ENCODE measurements at regions not wholly inside any gene's neighbourhood (a gene's known extent, or its start where the extent isn't known, plus 50 kb on each side); places are given as distances from the start of the nearest gene placed in this dataset.

- DNase-seq (no peak), ATAC-seq (ENCODE audit: poor library complexity) (no peak)
- Histone ChIP-seq H3K4me1 (ENCODE audit: insufficient read depth, low read length) (no peaks in the 10 kb centered on the region), H3K9me3 (ENCODE audit: control insufficient read depth in 1 of 2, insufficient read depth in 1 of 2, low read length in 2 of 2) (peaks cover 0 to 6% of the 10 kb centered on the region in 2 experiments), H3K4me3 (ENCODE audit: low read length) (no peak overlapping the region), H3K27me3 (ENCODE audit: control insufficient read depth in 1 of 2, insufficient read depth in 2 of 2, low read length in 2 of 2) (no peaks in the 10 kb centered on the region), H3K36me3 (ENCODE audit: insufficient read depth, low read length) (no peaks in the 10 kb centered on the region), H3K27ac (ENCODE audit: low read depth in 1 of 2, low read length in 2 of 2) (no peak overlapping the region)
- no peak overlapping the region for H3K27ac Mint-ChIP-seq
- POLR2A ChIA-PET = no interaction called here
- intact Hi-C loops (cut with DNase I, micrococcal nuclease) = no loop called here
- no peak overlapping the region for H3K4me3 Mint-ChIP-seq
- H3K9me3 Mint-ChIP-seq = peaks cover 22% of the 10 kb centered on the region
- CTCF ChIA-PET = no interaction called here
- TF ChIP-seq, protein P1, sequence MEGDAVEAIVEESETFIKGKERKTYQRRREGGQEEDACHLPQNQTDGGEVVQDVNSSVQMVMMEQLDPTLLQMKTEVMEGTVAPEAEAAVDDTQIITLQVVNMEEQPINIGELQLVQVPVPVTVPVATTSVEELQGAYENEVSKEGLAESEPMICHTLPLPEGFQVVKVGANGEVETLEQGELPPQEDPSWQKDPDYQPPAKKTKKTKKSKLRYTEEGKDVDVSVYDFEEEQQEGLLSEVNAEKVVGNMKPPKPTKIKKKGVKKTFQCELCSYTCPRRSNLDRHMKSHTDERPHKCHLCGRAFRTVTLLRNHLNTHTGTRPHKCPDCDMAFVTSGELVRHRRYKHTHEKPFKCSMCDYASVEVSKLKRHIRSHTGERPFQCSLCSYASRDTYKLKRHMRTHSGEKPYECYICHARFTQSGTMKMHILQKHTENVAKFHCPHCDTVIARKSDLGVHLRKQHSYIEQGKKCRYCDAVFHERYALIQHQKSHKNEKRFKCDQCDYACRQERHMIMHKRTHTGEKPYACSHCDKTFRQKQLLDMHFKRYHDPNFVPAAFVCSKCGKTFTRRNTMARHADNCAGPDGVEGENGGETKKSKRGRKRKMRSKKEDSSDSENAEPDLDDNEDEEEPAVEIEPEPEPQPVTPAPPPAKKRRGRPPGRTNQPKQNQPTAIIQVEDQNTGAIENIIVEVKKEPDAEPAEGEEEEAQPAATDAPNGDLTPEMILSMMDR (IDR thresholded peaks at IDR 0.05) = no peak
- no peaks in the 10 kb centered on the region for H3K4me1 Mint-ChIP-seq (ENCODE audit: low read depth)
- no peaks in the 10 kb centered on the region for H3K27me3 Mint-ChIP-seq
- no peaks in the 10 kb centered on the region for H3K36me3 Mint-ChIP-seq (ENCODE audit: low read depth)
Measured at GRCh38 chr6:66772800-66773199, 1065.8 kb upstream of the EYS start.

DNA sequence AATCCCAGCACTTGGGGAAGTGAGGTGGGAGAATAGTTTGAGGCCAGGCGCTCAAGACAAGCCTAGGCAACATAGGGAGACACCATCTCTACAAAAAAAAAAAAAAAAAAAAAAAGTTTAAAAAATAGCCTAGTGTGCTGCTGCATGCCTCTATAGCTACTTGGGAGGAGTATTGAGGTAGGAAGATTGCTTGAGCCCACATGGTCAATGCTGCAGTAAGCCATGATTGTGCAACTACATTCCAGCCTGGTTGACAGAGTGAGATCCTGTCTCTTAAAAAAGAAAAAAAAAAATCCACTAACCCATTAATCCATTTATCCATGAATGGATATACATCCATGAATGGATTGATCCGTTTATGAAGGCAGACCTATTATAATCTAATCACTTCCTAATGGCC, 1064.6 kb upstream of the EYS start:
- Mint-ChIP-seq H3K36me3 (ENCODE audit: low read depth) (no peaks in the 10 kb centered on the region), H3K27me3 (no peaks in the 10 kb centered on the region), H3K4me1 (ENCODE audit: low read depth) (no peaks in the 10 kb centered on the region), H3K9me3 (peaks cover 20% of the 10 kb centered on the region), H3K4me3 (no peak overlapping the region), H3K27ac (no peak overlapping the region)
- intact Hi-C loops (cut with DNase I, micrococcal nuclease) = no loop called here
- no peaks in the 10 kb centered on the region for H3K27me3 ChIP-seq (ENCODE audit: control insufficient read depth in 1 of 2, insufficient read depth in 2 of 2, low read length in 2 of 2)
- no peaks in the 10 kb centered on the region for H3K4me1 ChIP-seq (ENCODE audit: insufficient read depth, low read length)
- H3K9me3 ChIP-seq (ENCODE audit: control insufficient read depth in 1 of 2, insufficient read depth in 1 of 2, low read length in 2 of 2) = peaks cover 0 to 4% of the 10 kb centered on the region in 2 experiments
- H3K36me3 ChIP-seq (ENCODE audit: insufficient read depth, low read length) = no peaks in the 10 kb centered on the region
- ChIA-PET CTCF (no interaction called here), POLR2A (no interaction called here)
- ATAC-seq (ENCODE audit: poor library complexity) (no peak), DNase-seq (no peak)
- H3K27ac ChIP-seq (ENCODE audit: low read depth in 1 of 2, low read length in 2 of 2) = no peak overlapping the region
- TF ChIP-seq, protein P1 (IDR thresholded peaks at IDR 0.05) = no peak
- no peak overlapping the region for H3K4me3 ChIP-seq (ENCODE audit: low read length)

DNA sequence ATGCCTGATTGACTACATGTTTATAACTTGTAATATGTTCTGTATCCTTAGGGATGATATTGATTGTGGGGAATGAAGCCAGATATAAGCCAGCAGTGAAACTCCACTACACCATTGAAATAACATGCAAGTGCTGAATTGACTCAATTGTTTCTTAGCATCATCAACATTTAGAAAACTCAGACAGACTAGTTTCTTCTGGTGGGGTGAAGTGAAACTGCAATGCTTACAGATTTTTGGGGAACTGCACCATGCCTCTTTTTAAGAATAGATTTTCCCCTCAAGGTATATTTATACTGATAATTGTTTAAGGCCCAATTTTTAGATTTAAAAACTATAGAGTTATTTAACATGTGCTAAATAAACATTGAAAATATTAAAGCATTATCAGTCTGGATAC, 1044.6 kb upstream of the EYS start:
- Mint-ChIP-seq H3K4me3 (no peak overlapping the region), H3K27me3 (no peaks in the 10 kb centered on the region), H3K9me3 (peaks cover 5% of the 10 kb centered on the region), H3K4me1 (ENCODE audit: low read depth) (no peaks in the 10 kb centered on the region), H3K27ac (no peak overlapping the region), H3K36me3 (ENCODE audit: low read depth) (no peaks in the 10 kb centered on the region)
- Histone ChIP-seq H3K27me3 (ENCODE audit: control insufficient read depth in 1 of 2, insufficient read depth in 2 of 2, low read length in 2 of 2) (no peaks in the 10 kb centered on the region), H3K36me3 (ENCODE audit: insufficient read depth, low read length) (no peaks in the 10 kb centered on the region), H3K27ac (ENCODE audit: low read depth in 1 of 2, low read length in 2 of 2) (no peak overlapping the region), H3K4me3 (ENCODE audit: low read length) (no peak overlapping the region), H3K9me3 (ENCODE audit: control insufficient read depth in 1 of 2, insufficient read depth in 1 of 2, low read length in 2 of 2) (no peaks in the 10 kb centered on the region), H3K4me1 (ENCODE audit: insufficient read depth, low read length) (no peaks in the 10 kb centered on the region)
- POLR2A ChIA-PET = no interaction called here
- DNase-seq = no peak
- intact Hi-C loops (cut with DNase I, micrococcal nuclease) = no loop called here
- CTCF ChIA-PET = no interaction called here
- no peak for ATAC-seq (ENCODE audit: poor library complexity)
- TF ChIP-seq, protein P1 (IDR thresholded peaks at IDR 0.05) = no peak
